ENCODE measurements at regions not wholly inside any gene's neighbourhood (a gene's known extent, or its start where the extent isn't known, plus 50 kb on each side); places are given as distances from the start of the nearest gene placed in this dataset.

GRCh38 chr22:22392131-22392530 is 116.4 kb downstream of the ZNF280B start:
- H3K4me3 ChIP-seq (ENCODE audit: low read depth, low read length), result no peak overlapping the region

GRCh38 chr22:22394591-22394990 is 114.0 kb downstream of the ZNF280B start:
- H3K4me3 ChIP-seq (ENCODE audit: low read depth, low read length), result no peak overlapping the region

DNA sequence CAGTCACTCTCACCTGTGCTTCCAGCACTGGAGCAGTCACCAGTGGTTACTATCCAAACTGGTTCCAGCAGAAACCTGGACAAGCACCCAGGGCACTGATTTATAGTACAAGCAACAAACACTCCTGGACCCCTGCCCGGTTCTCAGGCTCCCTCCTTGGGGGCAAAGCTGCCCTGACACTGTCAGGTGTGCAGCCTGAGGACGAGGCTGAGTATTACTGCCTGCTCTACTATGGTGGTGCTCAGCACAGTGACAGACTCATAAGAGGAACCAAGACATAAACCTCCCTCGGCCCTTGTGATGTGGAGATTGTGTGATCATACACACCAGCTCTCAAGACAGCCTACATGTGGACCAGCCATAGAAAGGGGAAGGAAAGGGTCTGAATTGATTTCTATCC is 113.3 kb downstream of the ZNF280B start:
- no peak overlapping the region for H3K4me3 ChIP-seq (ENCODE audit: low read depth, low read length)

DNA sequence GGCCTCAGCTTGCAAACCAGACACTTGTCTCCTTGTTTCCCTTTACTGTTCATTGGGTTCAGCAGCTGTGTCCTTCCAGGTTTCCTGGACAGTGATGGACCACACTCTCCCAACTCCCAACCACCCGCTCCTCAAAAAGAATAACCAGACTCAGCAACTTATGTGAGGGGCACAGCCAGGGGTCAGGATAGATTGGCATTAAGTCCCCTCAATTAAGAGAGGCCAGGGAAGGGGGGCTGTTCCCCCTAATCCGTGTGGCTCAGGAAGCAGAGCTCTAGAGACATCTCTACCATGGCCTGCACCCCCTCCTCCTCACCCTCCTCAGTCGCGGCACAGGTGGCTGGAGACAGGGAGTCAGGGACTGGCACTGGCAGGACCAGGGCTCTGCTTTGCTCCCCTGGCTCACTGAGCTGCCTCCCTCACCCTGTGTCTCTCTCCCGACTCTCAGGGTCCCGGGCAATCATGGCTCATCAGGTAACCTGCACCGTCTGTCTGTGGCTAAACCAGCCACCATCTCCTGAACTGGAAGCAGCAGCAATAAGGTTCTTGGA is 111.7 kb downstream of the ZNF280B start:
- no peak overlapping the region for H3K4me3 ChIP-seq (ENCODE audit: low read depth, low read length)

- no peak overlapping the region for H3K4me3 ChIP-seq (ENCODE audit: low read depth, low read length)
These were observed 111.2 kb downstream of the ZNF280B start for GRCh38 chr22:22397292-22397870.

DNA sequence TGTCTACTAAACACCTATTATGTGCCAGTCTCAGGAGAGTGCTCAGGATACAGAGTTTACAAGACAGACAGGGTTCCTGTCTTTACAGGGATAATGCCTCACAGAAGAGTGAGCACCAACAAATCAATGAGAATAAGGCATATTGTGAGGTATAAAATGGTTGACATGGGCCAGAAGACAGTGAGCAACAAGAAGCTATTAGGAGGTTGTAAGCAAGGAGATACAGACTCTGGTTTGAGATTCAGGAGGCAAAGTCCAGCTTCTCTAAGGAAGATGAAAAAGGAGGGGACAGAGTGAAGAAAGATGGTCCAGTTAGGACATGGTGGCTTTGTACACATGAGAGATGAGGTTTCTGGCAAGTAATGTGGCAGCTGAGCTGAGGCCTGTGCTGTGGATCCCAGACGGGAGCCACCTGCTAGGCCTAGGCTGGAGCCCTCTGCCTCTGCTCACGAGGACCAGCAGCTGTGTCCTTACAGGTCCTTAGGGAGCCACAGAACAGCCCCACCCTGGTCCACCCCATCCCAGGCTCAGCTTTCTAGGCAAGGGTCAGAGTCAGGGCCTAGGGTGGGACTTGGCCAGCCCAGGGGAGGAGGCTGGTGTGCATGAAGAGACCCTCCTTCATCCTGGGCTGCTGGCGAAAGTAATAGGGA is 110.5 kb downstream of the ZNF280B start:
- H3K4me3 ChIP-seq (ENCODE audit: low read depth, low read length), result no peak overlapping the region

GRCh38 chr22:22398530-22399327 is 109.8 kb downstream of the ZNF280B start:
- H3K4me3 ChIP-seq (ENCODE audit: low read depth, low read length), result no peak overlapping the region

- no peak overlapping the region for H3K4me3 ChIP-seq (ENCODE audit: low read depth, low read length)
These were observed 108.4 kb downstream of the ZNF280B start for GRCh38 chr22:22400099-22400498.

DNA sequence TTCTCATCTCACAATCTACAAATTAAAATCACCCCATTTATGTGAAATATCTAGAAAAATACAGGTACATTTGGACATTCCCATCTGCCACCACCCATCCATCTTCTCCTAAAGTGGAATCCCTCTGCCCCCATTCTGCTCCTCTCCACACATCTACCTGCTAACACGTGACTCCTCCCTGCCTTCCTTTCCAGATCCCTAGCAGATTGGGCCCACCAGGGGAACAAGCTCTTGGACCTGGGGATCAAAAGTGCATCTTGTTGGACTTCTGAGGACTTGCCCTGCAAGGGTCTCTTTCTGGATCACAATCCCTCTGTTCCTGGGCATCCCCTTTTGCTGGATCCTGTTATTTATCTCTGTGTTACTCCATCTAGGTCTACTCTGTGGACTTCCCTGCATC is 107.6 kb downstream of the ZNF280B start:
- H3K4me3 ChIP-seq (ENCODE audit: low read depth, low read length), result no peak overlapping the region

DNA sequence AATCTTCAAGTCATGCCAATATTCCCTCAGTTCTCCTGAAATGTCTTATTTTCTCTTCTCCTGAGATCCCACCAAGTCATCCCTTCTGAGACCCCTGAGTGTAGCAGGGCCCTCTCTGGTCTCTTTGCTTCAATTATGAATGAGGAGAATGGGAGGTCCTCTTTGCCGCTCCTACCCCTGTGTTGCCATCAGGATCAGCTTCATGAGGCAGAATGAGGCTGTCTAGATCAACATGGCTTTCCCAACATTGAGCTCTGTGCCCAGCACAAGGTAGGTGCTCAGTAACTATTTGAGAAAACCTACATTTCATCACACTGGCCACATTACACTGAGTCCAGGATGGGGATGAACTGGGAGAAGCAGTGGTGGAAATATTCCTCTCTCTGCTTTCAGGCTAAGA is 107.2 kb downstream of the ZNF280B start:
- H3K4me3 ChIP-seq (ENCODE audit: low read depth, low read length), result no peak overlapping the region

- H3K4me3 ChIP-seq (ENCODE audit: low read depth, low read length), result no peak overlapping the region
These were observed 105.2 kb downstream of the ZNF280B start for GRCh38 chr22:22403306-22403705.

- no peak overlapping the region for H3K4me3 ChIP-seq (ENCODE audit: low read depth, low read length)
These were observed 104.8 kb downstream of the ZNF280B start for GRCh38 chr22:22403771-22404170.

DNA sequence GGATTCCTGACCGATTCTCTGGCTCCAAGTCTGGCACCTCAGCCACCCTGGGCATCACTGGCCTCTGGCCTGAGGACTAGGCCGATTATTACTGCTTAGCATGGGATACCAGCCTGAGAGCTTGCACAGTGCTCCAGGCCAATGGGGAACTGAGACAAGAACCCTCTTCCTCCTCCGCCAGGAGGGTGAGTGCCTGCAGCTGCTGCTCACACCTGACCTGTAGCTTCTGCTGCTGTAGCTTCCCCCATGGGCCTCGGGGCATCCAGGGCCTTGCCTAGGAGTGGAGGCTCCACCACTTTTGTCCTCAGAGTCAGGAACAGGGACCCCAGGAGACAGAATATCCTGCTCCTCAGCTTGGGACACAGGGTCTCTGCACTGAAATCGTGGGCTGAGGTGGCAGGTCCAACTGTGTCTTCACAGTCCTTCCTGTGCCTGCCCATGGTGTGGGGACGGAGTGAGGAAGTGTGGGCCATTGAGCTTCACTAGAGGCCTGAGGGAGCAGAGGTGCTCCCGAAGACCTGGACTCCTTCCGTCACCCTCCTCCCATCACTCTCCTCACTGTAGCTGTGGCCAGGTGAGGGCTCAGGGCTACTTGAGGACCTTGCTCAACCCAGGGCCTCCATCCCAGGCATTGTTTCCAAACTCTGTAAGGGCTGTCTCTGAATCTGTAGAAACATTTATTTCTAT is 103.8 kb downstream of the ZNF280B start:
- H3K4me3 ChIP-seq (ENCODE audit: low read depth, low read length), result no peak overlapping the region

- no peak overlapping the region for H3K4me3 ChIP-seq (ENCODE audit: low read depth, low read length)
These were observed 102.0 kb downstream of the ZNF280B start for GRCh38 chr22:22406445-22407027.

- no peak overlapping the region for H3K4me3 ChIP-seq (ENCODE audit: low read depth, low read length)
These were observed 101.5 kb downstream of the ZNF280B start for GRCh38 chr22:22407061-22407460.

GRCh38 chr22:22408269-22408668 is 100.3 kb downstream of the ZNF280B start:
- H3K4me3 ChIP-seq (ENCODE audit: low read depth, low read length), result no peak overlapping the region

- no peak overlapping the region for H3K4me3 ChIP-seq (ENCODE audit: low read depth, low read length)
These were observed 99.5 kb downstream of the ZNF280B start for GRCh38 chr22:22408731-22409696.

DNA sequence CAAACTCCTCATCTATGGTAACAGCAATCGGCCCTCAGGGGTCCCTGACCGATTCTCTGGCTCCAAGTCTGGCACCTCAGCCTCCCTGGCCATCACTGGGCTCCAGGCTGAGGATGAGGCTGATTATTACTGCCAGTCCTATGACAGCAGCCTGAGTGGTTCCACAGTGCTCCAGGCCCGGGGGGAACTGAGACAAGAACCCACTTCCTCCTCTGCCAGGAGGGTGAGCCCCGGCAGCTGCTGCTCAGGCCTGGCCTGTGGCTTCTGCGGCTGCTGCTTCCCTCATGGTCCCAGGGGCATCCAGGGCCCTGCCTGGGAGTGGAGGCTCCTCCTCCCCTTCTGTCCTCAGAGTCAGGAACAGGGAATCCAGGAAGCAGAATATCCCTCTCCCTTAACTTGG is 98.4 kb downstream of the ZNF280B start:
- H3K4me3 ChIP-seq (ENCODE audit: low read depth, low read length), result no peak overlapping the region

DNA sequence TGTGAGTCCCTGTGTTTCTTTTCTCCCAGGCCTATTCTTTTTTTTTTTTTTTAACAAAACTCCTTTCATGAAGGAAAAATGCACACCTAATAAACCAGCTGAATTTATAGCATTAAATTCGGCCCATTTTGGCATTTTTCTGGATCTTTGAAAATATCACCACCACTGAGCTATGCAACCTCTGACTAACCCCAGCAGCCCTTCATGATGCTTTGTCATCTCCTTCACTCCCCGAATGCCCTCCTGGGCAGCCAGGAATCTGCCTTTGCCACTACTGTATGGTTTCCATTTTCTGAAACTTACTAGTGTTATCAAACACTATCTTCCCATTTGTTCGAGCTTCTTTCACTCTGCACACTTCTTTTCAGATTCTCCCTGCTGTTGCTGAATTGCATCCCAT is 97.9 kb downstream of the ZNF280B start:
- no peak overlapping the region for H3K4me3 ChIP-seq (ENCODE audit: low read depth, low read length)

DNA sequence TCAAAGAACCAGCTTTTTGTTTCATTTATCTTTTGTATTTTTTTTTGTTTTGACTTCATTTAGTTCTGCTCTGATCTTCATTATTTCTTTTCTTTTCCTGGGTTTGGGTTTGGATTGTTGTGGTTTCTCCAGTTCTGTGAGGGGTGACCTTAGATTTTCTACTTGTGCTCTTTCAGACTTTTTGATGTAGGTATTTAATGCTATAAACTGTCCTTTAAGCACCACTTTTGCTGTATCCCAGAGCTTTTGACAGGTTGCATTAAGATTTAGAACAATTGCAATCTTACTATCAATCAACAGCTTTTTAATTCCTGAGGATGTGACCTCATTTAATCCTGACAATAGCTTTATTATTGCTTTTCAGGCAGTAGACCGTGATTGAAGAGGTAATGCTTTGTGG is 94.3 kb downstream of the ZNF280B start:
- no peak overlapping the region for H3K4me3 ChIP-seq (ENCODE audit: low read depth, low read length)
